ENCODE measurements at regions not wholly inside any gene's neighbourhood (a gene's known extent, or its start where the extent isn't known, plus 50 kb on each side); places are given as distances from the start of the nearest gene placed in this dataset.
"Not testable (repeated sequence)": the region's sequence is repeated elsewhere in the genome, so short reads cannot be mapped to it uniquely, and the experiment has no call there.

GRCh38 chr21:16218682-16219343 lies 489.0 kb downstream of the USP25 start:
- DNase-seq (ENCODE audit: low read depth in 2 of 2) = no peak

GRCh38 chr21:16224756-16225155 lies 495.0 kb downstream of the USP25 start:
- not testable (repeated sequence) for DNase-seq (ENCODE audit: low read depth in 2 of 2)

- no peak for DNase-seq (ENCODE audit: low read depth in 2 of 2)
These were observed 510.0 kb downstream of the USP25 start for GRCh38 chr21:16239659-16240265.

GRCh38 chr21:16241016-16241415 lies 511.2 kb downstream of the USP25 start:
- DNase-seq (ENCODE audit: low read depth in 2 of 2) = no peak

- DNase-seq (ENCODE audit: low read depth in 2 of 2) = no peak
These were observed 511.7 kb downstream of the USP25 start for GRCh38 chr21:16241479-16241963.

GRCh38 chr21:16243396-16243795 lies 513.6 kb downstream of the USP25 start:
- no peak for DNase-seq (ENCODE audit: low read depth in 2 of 2)

GRCh38 chr21:16248705-16249104 lies 518.9 kb downstream of the USP25 start:
- no peak for DNase-seq (ENCODE audit: low read depth in 2 of 2)

- DNase-seq (ENCODE audit: low read depth in 2 of 2) = no peak
These were observed 520.5 kb downstream of the USP25 start for GRCh38 chr21:16250273-16250672.

- no peak for DNase-seq (ENCODE audit: low read depth in 2 of 2)
These were observed 529.2 kb downstream of the USP25 start for GRCh38 chr21:16258844-16259611.

GRCh38 chr21:16262091-16262490 lies 532.3 kb downstream of the USP25 start:
- DNase-seq (ENCODE audit: low read depth in 2 of 2) = no peak

- DNase-seq (ENCODE audit: low read depth in 2 of 2) = no peak
These were observed 534.5 kb downstream of the USP25 start for GRCh38 chr21:16264319-16264718.

- no peak for DNase-seq (ENCODE audit: low read depth in 2 of 2)
These were observed 539.7 kb downstream of the USP25 start for GRCh38 chr21:16269476-16269875.

- DNase-seq (ENCODE audit: low read depth in 2 of 2) = no peak
These were observed 550.2 kb downstream of the USP25 start for GRCh38 chr21:16279731-16280581.

- DNase-seq (ENCODE audit: low read depth in 2 of 2) = no peak
These were observed 550.9 kb downstream of the USP25 start for GRCh38 chr21:16280686-16281091.

- DNase-seq (ENCODE audit: low read depth in 2 of 2) = no peak
These were observed 553.7 kb downstream of the USP25 start for GRCh38 chr21:16283516-16283915.

GRCh38 chr21:16285605-16286126 lies 555.9 kb downstream of the USP25 start:
- no peak for DNase-seq (ENCODE audit: low read depth in 2 of 2)

- no peak for DNase-seq (ENCODE audit: low read depth in 2 of 2)
These were observed 557.3 kb downstream of the USP25 start for GRCh38 chr21:16287046-16287445.

- no peak for DNase-seq (ENCODE audit: low read depth in 2 of 2)
These were observed 561.5 kb downstream of the USP25 start for GRCh38 chr21:16291296-16291695.

GRCh38 chr21:16294128-16294527 lies 564.3 kb downstream of the USP25 start:
- DNase-seq (ENCODE audit: low read depth in 2 of 2) = no peak

- DNase-seq (ENCODE audit: low read depth in 2 of 2) = no peak
These were observed 573.1 kb downstream of the USP25 start for GRCh38 chr21:16302851-16303282.
